ENCODE measurements at regions not wholly inside any gene's neighbourhood (a gene's known extent, or its start where the extent isn't known, plus 50 kb on each side); places are given as distances from the start of the nearest gene placed in this dataset.

DNA sequence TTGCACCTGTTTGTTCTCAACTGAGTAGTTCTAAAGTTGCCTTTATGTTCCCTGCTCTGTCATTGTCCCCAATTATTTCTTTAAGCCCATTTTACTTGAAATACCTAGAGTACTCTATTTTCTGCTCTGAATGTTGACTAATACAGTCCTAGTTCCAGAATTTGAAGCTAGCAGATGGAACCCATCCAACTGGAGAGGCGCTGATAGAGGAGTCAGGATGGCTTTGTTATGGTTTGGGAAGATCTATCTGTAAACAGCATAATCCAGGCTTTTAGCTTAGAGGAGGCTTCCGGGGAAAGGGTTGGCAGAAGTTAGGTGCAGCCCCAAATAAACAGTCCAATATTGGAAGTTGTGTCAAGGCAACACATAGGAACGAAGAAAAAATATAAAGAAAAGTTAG lies 927.7 kb downstream of the TFAP2A start:
- H3K27ac ChIP-seq, result no peak overlapping the region
- TF ChIP-seq, protein P1, sequence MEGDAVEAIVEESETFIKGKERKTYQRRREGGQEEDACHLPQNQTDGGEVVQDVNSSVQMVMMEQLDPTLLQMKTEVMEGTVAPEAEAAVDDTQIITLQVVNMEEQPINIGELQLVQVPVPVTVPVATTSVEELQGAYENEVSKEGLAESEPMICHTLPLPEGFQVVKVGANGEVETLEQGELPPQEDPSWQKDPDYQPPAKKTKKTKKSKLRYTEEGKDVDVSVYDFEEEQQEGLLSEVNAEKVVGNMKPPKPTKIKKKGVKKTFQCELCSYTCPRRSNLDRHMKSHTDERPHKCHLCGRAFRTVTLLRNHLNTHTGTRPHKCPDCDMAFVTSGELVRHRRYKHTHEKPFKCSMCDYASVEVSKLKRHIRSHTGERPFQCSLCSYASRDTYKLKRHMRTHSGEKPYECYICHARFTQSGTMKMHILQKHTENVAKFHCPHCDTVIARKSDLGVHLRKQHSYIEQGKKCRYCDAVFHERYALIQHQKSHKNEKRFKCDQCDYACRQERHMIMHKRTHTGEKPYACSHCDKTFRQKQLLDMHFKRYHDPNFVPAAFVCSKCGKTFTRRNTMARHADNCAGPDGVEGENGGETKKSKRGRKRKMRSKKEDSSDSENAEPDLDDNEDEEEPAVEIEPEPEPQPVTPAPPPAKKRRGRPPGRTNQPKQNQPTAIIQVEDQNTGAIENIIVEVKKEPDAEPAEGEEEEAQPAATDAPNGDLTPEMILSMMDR (conservative IDR thresholded peaks at IDR 0.05), result no peak

DNA sequence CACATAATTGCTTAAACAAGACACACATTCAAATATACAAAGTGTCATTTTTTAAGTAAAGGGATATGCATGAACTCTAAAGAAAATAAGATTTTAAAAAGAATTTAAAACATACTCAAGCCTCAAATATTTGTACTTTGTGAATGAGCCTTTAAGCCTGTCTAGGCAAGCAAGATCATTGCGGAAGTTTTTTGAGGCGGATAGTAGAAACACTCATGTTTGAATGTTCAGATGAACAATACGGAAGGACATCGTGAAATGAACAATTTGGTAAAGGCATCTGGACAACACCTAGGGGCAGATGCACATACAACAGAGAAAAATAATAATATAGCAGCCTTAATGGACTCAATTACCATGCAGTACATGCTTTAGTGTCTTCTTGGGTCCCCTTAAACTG lies 928.9 kb downstream of the TFAP2A start:
- H3K27ac ChIP-seq, result no peak overlapping the region
- TF ChIP-seq, protein P1 (conservative IDR thresholded peaks at IDR 0.05), result no peak

DNA sequence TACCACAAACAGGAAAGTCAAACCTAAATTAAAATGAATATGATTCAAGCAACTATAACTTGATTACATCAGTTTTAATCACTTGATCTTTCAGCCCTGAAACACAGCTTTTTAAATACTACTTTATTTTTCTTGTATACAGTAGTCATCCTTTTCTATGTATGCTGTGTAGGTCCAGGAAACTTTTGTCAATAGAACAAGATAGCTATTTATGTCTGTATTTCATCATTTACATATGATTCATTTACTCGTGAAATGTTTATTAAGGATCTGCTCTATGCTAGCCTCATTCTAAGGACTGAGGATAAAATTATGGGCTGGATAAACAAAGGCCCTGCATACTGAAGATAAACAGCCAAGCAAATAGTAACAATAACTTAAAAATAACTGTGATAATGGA lies 930.2 kb downstream of the TFAP2A start:
- TF ChIP-seq, protein P1 (conservative IDR thresholded peaks at IDR 0.05), result no peak
- no peak overlapping the region for H3K27ac ChIP-seq

DNA sequence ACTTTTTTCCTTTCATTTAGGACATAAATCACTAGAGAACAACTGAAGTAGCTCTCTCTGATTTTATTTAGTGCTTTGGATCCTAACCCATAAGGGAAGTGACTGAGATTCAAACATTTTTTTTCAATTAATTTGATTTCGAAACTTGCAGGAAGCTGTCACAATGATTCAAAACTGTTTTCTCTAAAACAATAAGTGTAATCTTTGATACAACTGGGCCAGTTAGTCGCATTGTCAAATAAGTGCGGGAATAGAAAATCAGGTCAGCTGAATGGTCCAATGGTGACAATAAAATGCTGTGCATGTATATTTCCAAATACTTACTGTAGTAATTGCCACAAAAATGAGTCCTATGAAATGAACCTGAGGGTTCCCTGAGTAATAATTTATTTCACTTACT lies 930.8 kb downstream of the TFAP2A start:
- TF ChIP-seq, protein P1 (conservative IDR thresholded peaks at IDR 0.05), result no peak
- no peak overlapping the region for H3K27ac ChIP-seq

DNA sequence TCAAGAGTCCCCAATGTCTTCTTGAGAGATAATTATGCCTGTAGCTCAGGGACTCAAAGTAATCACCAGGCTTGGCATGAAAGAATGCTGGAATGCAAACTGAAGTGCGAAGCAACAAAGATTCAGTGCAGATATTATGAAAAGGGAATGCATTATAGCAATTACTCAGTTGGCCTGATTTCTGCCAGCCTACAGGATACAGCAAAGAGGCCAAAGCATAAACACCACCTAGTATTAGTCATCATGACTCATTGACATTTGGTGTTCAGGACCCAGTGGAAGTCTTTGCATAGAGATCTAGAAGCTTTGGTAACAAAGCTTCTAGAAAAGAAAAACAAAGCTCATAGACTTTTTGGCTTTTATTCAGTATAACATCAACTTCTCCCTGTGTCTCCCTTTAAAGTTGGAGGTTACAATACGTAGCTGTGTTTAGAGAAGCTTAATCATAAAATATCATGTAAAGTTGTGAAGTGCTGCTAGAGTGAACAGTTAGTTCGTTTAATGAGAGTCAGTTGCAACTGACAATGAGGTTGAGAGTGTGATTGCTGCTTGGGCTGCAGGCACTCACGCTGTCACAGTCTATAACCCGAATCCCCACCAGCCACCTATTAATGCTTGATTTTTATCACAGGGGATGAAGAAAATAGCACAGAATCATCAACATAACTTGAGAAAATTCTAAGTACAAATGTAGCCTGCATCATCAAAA lies 932.7 kb downstream of the TFAP2A start:
- H3K27ac ChIP-seq, result no peak overlapping the region

DNA sequence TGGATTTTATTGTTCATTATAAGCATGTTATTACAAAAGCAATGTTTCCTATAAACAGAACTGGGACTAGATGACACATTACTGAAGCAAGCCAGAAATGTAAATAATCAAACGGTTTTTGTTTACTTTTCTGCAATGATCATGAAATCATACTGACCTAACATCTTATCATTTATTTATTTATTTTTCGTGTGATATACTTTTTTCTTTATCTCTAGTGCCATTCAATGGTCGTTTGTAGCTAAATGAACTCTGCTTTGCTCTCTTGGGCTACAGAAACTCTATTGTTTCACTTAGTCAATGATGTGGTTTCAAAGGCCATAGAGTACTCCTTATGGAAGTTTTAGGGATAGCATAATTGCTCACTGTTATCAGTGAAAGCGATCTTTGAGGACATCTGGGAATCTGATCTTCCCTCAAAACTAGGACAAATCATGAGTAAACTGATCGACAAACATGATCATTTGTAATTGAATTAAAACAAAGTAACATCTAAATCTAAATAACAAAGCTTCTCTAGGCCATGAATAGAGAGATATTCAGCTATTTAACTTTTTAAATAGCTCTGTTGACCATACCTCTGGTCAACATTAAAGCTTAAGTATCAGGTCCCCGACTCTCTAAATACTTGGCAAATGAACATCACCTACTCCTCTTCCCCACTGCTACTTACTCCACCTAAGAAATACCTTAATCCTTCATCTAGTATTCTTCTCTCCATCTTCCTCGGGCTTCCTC lies 933.4 kb downstream of the TFAP2A start:
- TF ChIP-seq, protein P1 (conservative IDR thresholded peaks at IDR 0.05), result no peak
- H3K27ac ChIP-seq, result no peak overlapping the region

More for the DNA sequence above, 932.7 kb downstream of the TFAP2A start:
- TF ChIP-seq, protein P1 (conservative IDR thresholded peaks at IDR 0.05), result no peak

DNA sequence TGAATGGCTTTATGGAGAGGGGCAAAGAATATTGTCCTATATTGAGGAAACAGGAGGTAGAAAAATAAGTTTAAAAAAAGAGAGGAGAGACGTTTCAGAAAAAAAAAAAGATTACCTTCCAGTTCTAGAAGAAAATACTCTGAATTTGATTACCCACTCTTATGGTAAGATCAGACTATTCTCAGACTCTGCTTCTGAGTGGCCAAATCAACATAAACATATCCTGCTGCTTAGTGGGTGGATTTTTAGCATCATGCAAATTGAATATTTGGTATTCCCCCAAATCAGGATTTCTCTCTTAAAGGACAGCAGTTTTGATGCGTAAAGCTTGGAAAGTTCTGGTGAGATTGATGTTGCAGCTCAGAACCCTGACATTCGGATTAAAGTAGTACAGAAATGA lies 946.6 kb downstream of the TFAP2A start:
- TF ChIP-seq, protein P1 (conservative IDR thresholded peaks at IDR 0.05), result no peak
- H3K27ac ChIP-seq, result peak overlapping the region; percentile 63

All from VCaP (cell line).